HG03432 (cell line): ENCODE measurements at regions not wholly inside any gene's neighbourhood (a gene's known extent, or its start where the extent isn't known, plus 50 kb on each side); places are given as distances from the start of the nearest gene placed in this dataset.
"Not testable (repeated sequence)": the region's sequence is repeated elsewhere in the genome, so short reads cannot be mapped to it uniquely, and the experiment has no call there.

Source experiments
- ATAC-seq: cut with Tn5 transposase; IDR thresholded peaks from one replicate; pipeline ENCODE4 v1.9.1; 2021; ENCODE audit warnings: mild to moderate bottlenecking, moderate library complexity; ENCODE audit not compliant: unreplicated experiment

DNA sequence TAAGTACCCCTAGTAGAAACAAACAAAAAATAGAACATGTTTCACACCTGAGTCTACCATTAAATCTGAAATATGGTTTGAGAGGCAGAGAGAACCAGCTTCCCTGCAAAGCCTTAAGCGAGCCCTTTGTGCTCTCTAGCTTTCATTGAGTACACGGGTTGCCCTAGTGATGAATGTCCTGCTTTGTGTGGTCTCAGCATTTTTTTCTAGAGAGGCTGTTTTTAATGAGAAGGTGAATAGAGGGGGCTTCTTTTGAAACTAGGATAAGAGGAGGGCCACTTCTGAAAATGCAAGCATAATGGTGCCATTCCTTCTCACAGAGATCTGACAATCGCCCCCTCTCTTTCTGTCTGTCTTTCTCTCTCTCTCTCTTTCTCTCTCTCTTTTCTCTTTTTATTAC, 131.3 kb downstream of the MACIR start:
- ATAC-seq: no peak

DNA sequence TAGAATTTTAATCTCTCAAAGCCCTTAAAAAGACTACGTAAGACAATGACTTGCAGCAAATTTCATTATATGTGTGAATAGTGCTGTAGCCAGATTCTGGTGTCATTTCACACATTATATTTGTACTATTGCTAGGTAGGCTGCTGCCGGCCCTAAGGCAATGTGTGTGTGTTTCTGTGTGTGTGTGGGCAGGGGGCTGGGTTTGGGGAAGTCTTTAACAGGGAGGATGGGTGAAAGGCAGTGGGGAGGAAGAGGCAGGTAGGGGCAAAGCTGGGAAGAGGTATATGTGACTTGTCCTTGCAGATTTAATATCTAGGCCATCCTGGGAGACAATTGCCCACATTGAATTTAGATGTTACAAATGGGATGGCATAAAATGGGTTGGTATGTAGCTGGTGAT, 130.8 kb downstream of the MACIR start:
- ATAC-seq: no peak

GRCh38 chr5:103385722-103386121, 127.2 kb downstream of the MACIR start:
- no peak for ATAC-seq

- ATAC-seq: not testable (repeated sequence)
These were observed 119.1 kb downstream of the MACIR start for GRCh38 chr5:103377638-103378037.

- ATAC-seq: no peak
These were observed 117.5 kb downstream of the MACIR start for GRCh38 chr5:103375863-103376591.

- ATAC-seq: no peak
These were observed 116.8 kb downstream of the MACIR start for GRCh38 chr5:103375350-103375749.

DNA sequence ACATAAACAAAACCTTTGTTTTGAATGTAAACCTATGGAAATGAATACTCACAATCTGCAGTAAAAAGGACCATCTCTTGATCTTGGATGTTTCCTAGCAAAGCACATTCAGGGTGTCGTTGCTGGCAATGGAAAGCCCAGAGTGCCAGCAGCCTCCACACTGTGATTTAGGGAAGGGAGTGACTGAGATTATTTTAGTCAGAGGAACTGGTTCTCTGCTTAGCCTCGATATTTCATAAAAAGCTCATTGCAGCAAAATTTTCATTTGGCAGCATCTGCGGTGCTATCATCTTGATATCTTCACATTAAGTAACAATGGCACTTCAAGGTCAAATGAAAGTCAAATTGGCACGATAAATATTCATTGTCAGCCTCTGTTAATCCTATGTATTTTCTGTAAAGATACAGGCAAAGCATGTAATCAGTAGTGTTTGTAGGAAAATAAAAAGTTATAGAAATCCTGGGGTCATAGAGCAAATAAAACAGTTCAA, 116.0 kb downstream of the MACIR start:
- ATAC-seq: no peak

DNA sequence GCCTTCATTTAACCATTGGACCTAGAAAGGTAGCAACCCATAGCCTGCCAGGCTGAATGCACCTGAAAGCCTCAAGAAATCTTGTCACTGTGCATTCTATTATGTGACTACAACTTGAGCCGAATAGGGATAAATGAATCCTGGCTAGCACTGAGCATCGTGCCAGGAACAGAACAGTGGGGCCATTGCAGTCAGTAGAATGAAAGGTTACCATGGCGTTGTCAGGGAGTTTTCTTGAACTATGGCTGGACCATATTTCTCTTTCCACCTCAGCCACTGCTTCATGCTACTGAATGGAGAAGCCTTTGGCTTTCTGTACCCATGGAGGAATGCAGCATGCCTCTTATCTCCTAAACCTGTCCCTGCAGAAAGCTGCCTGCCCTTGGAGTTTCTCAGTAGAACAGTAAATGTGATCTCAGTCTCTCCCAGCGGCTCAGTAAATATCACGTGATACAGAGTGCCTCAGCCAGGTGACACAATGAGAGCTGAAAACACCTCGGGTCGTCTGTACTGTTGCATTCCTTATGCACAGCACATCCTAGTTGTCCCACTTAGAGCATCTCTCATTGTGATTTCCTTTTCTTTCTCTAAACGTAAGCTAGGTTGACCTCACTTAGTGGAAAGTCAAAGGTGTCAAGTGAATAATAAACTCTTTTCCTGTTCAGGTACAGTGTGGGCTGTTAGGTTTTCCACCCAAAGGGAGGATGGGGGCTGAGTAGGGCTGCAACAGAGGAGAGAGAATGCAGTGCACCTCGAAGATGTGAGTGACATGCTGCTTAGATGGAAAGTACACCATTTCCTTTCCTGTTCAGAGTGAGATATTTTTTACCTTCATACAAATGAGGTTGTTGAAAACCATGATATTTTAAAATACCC, 115.3 kb downstream of the MACIR start:
- ATAC-seq: no peak

GRCh38 chr5:103371046-103371607, 112.6 kb downstream of the MACIR start:
- no peak for ATAC-seq

DNA sequence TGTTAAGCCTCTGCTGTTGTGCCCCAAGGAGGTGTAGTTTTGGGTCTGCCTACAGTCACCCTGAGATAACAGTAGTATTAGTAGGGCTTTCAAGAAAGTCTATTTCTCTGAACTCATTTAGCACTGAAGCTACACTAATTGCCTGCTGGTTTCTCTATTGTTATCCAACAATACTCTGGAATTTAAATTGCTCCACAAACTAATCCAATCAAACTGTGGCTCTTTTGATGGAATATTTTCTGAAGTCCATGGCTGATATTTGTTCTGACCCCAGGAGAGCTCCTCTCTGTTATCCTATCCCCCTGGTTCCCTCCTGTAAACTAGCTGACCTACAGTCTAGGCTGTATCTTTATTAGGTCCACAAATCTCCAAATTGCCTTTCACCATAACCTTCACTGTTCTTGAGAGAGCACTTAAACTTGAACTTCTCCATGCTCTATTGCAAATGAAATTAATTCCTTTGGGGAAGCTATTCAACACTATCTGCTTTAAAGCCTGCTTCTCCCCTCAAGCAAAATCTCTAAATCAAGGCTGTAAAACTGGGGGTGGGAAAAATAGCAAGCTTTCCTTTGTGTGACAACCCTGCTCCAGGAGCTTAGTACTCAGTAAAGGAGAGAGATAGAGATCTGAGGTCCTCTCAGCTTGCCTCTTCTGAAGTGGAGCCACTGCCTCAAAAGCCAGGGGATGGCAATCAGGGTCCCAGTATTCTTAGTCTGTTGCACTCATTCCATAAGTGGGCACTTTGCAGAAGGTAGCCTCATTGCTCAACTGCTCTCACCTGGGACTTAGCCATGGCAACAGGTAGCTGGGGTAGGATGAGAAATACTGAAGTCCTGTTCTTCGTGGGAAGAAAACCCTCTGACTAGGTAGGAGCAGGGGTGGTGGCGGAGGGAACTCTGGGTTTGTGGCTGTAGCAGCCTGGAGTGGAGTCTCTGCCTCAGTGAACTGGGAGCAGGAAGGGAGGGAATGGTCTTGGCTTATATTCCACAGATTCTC, 110.9 kb downstream of the MACIR start:
- no peak for ATAC-seq

GRCh38 chr5:103367702-103368101, 109.1 kb downstream of the MACIR start:
- no peak for ATAC-seq

DNA sequence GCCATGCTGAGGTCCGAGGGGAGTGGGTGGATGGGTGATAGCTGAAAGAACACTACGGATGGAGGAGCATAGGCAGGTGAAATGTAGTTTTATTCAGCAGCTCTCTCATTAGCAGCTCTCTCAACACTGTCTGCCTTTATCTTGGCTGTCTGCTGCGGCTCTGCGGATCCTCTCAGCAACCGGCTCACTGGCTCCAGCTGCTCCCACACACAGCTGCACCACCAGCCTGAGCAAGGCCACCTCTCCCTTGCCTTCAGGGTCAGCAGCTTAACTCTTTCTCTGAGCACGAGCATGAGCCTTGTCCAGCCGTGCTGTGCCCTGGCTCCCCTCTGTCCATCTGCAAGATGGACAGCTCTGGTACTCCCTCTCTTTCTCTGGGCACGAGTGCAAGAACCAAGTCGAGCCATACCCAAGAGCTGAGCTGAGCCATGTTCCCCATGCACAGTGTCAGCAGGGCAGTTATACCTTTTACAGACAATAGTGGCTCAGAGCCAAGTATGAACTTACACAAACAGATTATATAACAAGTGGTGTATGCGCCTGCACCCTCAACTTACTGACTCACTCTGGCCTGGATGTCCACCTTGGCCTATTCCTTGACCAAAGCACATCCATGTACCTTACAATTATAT, 108.5 kb downstream of the MACIR start:
- no peak for ATAC-seq

DNA sequence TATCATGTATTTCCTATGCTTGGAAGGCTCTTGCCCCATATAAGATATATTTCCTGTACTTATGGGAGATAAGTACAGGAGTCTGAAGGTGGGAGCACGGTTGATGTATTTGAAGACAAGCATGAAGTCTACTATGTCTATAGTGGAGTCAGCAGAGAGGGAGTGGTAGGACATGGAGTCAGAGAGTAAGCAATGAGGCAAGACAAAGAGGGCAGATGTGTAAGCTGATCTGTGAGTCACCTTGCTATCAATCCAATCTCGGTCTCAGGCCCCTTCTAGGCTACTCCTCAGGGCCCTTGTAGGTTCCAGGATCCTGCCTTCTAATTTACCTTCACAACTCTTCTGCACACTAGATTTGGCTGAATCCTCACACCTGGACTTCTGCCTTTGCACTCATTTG, 105.5 kb downstream of the MACIR start:
- ATAC-seq: no peak

DNA sequence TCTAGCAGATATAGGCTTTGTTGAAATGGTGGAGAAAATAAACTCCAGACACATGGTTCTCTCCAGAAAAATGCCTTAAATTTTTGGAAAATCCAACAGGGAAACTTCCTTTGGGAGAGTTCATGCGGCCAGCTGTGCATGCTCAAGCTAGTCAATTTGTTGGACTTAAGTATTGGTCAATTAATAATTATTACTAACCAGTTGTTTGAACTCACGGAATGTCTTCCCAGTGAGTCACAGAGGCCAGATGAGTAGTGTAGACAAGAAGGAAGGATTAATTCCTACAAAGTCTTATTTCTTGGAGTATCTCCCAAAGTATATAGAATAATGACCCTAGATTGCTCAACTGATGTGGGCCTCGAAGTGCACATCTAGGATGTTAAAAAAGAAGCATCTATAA, 103.6 kb downstream of the MACIR start:
- no peak for ATAC-seq

- ATAC-seq: no peak
These were observed 101.9 kb downstream of the MACIR start for GRCh38 chr5:103360475-103360874.

- ATAC-seq: no peak
These were observed 99.9 kb downstream of the MACIR start for GRCh38 chr5:103358305-103358995.

- no peak for ATAC-seq
These were observed 99.1 kb downstream of the MACIR start for GRCh38 chr5:103357636-103358035.

DNA sequence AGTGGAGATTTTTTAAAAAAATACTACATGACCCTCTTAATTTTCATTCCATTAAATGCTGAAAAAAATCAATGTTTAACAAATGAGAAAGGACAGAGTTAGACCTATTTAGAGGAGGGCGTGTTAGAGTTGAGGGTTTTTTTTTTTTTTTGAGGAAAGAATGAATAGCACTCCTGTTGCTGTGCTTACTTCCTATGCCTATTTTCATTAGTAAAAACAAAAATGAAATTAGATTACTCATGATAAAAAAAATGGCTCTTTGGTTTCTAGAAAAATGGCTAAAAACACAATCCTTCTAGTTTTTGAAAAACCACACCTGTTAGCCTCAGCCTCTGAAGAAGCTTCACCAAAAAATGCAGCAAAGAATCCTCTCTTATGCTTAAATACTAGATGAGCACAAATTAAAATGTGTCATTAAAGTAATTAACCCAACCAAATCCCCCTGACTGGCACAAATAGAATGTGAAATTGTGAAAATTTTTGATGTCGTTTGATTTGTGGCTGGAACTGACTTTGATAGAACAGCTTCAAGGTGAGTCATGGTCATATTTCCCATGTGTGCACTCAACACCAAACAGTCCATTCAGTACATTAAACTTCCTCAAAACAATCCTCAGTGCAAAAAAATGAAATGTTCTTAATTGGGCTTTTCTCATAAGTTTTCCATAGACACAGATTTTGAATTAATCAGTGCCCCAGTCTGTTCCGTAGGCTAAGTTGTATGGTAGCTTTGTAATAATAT, 98.0 kb downstream of the MACIR start:
- peak; percentile 81 for ATAC-seq

- no peak for ATAC-seq
These were observed 97.0 kb downstream of the MACIR start for GRCh38 chr5:103355579-103355978.
